ENCODE measurements at regions not wholly inside any gene's neighbourhood (a gene's known extent, or its start where the extent isn't known, plus 50 kb on each side); places are given as distances from the start of the nearest gene placed in this dataset.

DNA sequence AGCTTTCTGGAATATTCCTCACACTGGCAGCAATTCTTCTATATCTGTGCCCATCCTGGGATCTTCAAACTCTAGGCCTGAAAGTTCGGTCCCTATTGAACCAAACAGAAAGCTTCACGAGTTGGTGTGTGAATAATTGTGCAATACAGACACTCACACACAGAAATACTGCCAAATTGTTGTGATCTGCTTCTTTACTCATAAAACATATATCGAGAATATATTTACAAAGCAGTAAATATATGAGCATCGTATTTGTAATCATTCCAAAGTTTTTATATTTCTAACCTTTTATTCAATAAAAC lies 56.6 kb upstream of the BEX4 start:
- DNase-seq = no peak

- DNase-seq = peak; percentile 20 to 22
Measured at GRCh38 chrX:103157496-103158316, 57.2 kb upstream of the BEX4 start.

DNA sequence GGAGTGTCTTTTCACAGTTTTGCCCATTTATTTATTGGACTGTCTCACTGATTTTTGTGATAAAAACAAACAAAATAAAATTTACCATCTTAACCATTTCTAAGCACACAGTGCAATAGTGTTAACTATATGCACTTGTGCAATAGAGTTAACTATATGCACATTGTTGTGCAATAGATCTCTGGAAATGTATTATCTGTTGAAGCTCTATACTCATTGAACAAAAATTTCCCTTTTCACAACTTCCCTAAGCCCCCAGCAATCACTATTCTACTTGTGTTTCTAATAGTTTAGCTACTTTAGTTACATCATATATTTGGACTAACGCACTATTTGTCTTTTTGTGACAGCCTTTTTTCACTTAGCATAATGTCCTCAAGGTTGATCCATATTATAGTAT lies 59.7 kb upstream of the BEX4 start:
- no peak for DNase-seq

DNA sequence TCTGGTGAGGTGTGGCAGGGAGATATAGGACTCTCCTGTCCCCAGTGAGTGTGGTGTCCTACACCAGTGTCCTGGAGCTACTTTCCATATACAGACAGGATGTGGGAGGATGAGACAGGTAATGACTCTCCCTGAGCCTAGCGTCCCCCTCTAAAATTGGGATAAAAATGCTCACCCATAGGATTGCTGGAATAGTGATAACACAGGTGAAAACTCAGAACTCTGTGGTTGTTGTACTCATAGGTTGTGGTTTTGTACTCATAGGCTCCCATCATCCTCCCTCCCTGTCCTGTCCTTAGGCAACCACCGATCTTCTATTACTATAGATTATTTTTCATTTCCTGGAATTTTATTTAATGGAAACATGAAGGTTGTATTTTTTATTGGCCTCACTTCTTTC lies 60.7 kb upstream of the NXF3 start:
- DNase-seq = no peak

DNA sequence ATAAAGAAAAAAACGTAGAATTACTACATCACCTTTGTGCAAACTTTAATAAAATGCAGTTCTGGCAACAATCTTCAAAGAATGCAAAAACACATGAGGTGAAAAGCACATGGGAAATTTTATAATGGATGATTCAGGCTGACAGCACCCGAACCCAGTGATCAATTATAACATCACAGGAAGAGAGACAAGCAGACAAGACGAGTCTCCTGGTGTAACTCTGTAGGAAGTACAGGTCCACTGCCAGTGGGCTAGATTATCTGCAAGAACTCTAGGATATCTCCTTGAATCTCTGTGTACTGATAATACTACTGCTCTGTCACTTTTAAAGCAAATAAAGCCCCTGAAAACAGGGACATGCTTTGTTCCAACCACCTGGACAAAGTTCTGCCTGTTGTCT lies 58.9 kb upstream of the NXF3 start:
- no peak for DNase-seq

GRCh38 chrX:103149652-103150051 lies 56.7 kb upstream of the NXF3 start:
- no peak for DNase-seq

DNA sequence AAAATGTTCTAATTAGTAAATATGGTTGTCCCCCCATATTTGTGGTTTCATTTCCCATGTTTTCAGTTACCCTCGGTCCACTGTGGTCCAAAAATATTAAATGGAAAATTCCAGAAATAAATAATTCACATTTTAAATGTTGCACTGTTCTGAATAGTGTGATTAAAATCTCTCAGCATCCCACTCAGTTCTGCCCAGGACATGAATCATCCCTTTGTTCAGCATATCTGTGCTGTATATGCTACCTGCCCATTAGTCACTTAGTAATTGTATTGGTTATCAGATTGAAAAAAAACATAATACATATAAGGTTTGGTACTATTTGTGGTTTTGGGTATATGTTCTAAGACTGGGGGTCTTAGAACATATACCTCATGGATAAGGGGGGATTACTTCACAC lies 55.1 kb upstream of the NXF3 start:
- no peak for DNase-seq
